ENCODE measurements at regions not wholly inside any gene's neighbourhood (a gene's known extent, or its start where the extent isn't known, plus 50 kb on each side); places are given as distances from the start of the nearest gene placed in this dataset.
"Not testable (repeated sequence)": the region's sequence is repeated elsewhere in the genome, so short reads cannot be mapped to it uniquely, and the experiment has no call there.

- DNase-seq (ENCODE audit: low spot score) (no peak), FAIRE-seq (no peak)
Observed at GRCh38 chr7:94104301-94104700, 100.1 kb upstream of the BET1 start.

DNA sequence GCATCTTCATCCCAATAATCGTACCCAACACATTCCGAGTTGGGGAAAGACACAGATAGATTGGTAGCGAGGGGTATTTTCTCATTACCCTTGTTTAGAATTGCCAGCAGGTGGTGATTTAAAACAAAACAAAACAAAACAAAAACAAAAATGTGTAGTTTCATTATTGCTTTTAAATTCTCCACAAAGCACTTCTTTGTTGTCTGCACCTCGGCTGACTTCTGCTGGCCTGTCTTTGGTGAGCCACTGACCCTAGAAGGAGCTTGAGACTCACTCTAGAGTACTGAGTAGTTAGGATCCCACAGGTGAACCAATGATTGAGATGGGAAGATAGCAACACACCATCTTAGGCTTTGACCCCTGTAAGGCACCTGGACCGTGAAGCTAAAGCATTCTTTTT is 105.4 kb upstream of the BET1 start:
- FAIRE-seq (no peak), DNase-seq (ENCODE audit: low spot score) (no peak)

DNA sequence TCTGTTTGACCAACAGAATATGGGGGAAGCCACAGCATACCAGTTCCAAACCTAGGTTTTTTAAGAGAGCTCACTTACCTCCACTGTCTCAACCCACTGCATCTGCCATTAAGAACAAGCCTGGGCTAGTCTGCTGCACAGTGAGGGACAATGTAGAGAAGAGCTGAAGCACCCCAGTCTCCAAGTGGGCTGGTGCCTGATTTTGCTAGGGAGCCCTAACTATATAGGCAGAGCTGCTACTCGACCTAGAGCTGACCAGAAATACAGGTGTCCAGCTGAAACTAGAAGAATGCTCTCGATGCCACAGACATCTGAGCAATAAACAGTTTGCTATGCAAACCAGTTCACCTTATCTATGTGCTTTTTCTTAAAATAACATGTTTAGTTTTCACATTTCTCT is 106.9 kb upstream of the BET1 start:
- DNase-seq (ENCODE audit: low spot score): no peak
- FAIRE-seq: no peak

GRCh38 chr7:94115316-94115715 is 111.2 kb upstream of the BET1 start:
- FAIRE-seq: no peak
- DNase-seq (ENCODE audit: low spot score): no peak

GRCh38 chr7:94123136-94123535 is 119.0 kb upstream of the BET1 start:
- FAIRE-seq (no peak), DNase-seq (ENCODE audit: low spot score) (no peak)

DNA sequence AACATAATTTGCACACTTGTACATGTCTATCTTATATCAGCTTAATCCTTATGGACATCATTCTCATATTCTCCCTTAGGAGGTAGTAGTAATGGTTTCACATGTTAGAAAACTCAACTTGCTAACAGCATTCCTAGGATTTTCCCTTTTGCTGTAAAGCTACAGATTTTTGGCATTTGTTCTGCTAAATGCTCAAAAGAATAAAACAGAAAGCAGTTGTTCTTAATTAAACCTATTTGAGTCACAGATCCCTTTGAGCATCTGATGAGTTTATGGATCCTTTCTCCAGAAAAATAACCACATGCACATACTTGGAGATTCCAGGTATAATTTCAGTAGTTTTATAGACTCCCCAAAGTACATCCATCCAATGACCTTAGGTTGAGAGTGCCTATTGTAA is 122.9 kb upstream of the BET1 start:
- no peak for DNase-seq (ENCODE audit: low spot score)
- FAIRE-seq: no peak

GRCh38 chr7:94128072-94128471 is 123.9 kb upstream of the BET1 start:
- FAIRE-seq (no peak), DNase-seq (ENCODE audit: low spot score) (no peak)

- peak; percentile 55 for DNase-seq (ENCODE audit: low spot score)
- peak; percentile 25 for FAIRE-seq
Observed at GRCh38 chr7:94129443-94130140, 125.4 kb upstream of the BET1 start.

DNA sequence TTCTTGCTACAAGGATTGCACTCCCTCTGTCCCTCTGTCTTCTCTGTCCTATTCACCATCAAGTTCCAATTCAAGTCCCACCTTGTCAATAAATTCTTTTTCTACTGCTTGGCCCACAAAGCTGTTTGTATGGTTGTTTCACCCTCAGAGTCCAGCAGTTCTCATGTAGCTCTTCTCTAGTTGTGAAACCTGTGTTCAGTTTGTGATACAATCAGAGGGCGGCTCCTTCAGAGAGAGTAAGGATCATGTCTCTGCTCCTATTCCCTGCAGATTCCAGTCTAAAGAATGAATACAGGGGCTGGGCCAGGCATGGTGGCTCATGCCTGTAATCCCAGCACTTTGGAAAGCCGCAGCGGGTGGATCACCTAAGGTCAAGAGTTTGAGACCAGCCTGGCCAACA is 126.6 kb upstream of the BET1 start:
- FAIRE-seq: no peak

DNA sequence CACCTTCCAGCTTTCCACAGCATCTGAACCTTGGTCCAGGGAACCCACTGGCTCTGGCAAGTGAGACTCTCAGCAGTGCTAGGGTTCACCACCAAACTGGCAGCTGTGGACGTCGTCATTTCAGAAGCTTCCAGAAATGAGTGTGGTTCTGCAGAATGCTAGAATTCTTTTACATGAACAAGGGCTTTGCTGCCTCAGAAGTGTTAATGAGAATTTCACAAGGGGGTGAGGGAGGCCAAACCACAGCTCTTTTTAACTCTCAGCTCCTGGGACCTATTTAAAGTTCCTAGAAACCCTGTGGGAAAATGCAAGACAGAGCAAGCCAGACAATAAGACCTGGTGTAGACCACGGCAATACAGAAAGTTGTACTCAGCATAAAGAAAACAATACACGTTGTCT is 129.3 kb upstream of the BET1 start:
- DNase-seq (ENCODE audit: low spot score): no peak
- FAIRE-seq: no peak

More for the DNA sequence above, 126.6 kb upstream of the BET1 start:
- DNase-seq (ENCODE audit: low spot score): no peak

DNA sequence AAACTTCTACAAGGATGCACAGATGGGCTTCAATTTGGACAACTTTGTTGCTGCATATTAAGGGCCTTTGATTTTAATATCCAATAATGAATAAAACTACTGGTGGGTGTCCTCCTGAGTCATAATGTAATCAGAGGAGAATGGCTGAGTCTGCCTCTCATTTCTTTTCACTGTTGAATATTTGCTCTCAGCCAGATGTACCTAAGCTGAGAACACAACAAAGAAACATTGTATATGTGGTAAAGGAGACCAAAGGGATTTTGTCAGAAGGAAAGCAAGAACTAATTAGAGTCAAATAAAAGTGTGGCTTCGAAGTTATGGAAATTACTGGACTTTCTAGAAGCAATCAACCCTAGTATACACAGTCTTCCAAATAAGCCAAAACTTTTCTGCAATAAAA is 131.0 kb upstream of the BET1 start:
- FAIRE-seq: no peak
- no peak for DNase-seq (ENCODE audit: low spot score)

GRCh38 chr7:94142281-94142680 is 138.1 kb upstream of the BET1 start:
- DNase-seq (ENCODE audit: low spot score): no peak
- no peak for FAIRE-seq

DNA sequence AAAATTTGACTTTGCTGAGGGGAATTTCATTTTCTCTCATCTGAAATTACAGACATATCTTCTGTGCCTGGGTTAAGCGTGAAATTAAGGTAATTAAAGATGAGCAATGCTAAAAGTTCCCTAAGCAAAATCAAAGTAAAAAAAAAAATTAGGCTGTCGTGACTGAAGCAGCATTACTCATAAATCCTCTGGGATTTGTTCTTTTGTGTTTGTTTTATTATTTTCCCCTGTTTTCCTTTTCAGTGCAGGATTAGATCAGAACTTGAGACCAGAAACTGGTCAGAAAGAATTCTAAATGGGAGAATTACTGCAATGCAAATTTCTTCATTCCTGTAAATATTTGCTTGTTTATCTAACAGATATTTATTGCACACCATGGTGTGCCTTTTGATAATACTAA is 141.4 kb upstream of the BET1 start:
- no peak for FAIRE-seq
- no peak for DNase-seq (ENCODE audit: low spot score)

DNA sequence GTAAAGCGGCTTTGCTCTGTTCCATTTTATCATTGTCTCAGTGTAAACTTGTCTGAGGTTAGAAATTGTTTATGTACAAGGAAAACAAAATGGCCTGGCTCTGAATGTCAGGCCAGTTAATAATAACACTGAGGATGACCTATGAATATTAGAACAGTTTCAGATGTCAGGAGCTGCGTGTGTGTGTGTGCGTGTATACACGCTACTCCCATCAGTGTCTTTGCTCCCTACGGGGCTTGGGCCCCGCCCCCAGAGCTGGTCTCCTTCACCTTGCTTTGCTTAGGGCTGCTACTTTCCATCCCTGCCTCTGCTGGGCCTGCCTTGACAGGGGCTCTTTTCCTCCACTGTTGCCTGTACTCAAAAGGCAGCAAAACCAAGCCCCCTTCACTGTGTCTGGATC is 142.3 kb upstream of the BET1 start:
- FAIRE-seq (no peak), DNase-seq (ENCODE audit: low spot score) (no peak)

- no peak for DNase-seq (ENCODE audit: low spot score)
- no peak for FAIRE-seq
Observed at GRCh38 chr7:94149789-94150545, 145.8 kb upstream of the BET1 start.

GRCh38 chr7:94154182-94154581 is 150.0 kb upstream of the BET1 start:
- FAIRE-seq: peak; percentile 85

DNA sequence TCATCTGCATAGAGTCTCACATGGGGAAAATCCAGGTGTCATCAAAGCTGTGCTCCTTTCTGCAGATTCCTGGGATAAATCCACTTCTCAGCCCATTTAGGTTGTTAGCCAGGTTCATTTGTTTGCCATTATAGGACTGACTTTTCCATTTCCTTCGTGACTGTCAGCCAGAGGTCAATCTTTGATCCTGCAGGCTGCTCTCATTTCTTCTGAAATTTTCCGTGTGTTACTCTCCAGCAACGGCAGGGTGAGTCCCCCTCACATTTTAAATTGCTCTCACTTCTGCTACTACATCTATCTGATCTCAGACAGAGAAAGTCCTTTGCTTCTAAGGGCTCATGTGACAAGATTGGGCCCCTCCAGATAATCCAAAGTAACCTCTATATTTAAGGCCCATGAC is 150.7 kb upstream of the BET1 start:
- FAIRE-seq: no peak
- no peak for DNase-seq (ENCODE audit: low spot score)

More at GRCh38 chr7:94154182-94154581, 150.0 kb upstream of the BET1 start:
- DNase-seq (ENCODE audit: low spot score): no peak

DNA sequence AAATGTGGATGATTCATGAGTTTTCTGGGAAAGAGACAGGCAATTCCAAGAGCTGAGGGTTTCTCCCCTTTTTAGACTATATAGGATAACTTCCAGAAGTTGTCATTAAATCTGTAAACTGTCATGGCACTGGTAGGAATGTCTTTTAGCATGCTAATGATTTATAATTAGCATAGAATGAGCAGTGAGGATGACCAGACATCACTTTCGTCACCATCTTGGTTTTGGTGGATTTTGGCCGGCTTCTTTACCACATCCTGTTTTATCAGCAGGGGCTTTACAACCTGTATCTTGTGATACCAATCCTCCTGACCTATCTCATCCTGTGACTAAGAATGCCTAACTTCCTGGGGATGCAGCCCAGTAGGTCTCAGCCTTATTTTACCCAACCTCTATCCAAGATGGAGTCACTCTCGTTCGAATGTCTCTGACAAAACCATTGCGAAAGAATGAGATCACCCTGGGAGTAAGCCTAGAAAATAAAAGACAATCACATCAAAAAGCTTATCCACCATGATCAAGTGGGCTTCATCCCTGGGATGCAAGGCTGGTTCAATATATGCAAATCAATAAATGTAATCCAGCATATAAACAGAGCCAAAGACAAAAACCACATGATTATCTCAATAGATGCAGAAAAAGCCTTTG is 153.6 kb upstream of the BET1 start:
- peak; percentile 51 for DNase-seq (ENCODE audit: low spot score)
- not testable (repeated sequence) for FAIRE-seq

- FAIRE-seq (no peak), DNase-seq (ENCODE audit: low spot score) (no peak)
Observed at GRCh38 chr7:94160719-94161435, 156.7 kb upstream of the BET1 start.

DNA sequence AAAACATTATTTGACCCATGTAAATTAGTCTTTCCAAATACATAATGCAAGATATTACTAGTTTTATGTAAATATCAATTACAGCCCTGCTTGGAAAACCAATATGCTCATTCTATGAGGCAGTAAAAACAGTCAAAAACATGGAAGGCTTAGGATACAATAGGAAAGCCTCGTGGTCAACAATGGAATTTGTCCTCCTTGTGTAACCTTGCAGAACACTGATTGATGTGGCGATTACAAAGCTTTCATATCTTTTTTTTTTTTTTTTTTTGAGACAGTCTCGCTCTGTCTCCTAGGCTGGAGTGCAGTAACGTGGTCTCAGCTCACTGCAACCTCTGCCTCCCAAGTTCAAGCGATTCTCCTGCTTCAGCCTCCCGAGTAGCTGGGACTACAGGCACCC is 157.3 kb upstream of the BET1 start:
- no peak for FAIRE-seq
- DNase-seq (ENCODE audit: low spot score): no peak

DNA sequence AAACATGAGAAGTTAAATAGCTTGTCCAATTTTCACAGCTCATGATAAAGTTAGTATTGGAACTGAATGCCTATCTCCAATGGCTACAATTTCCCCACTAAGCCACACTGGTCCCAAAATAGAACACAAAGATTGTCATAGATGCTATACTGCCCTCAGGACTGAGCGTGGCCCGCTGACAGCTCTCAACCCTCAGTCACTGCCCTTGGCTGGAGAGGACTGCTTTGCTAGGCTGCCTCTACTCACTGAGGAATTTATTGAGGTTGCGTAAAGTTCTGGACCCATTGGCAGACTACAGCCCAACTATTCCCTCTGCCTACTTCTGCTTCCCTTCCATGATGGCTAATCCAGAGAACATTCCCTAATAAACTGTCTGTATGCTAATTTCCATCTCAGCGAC is 165.5 kb upstream of the BET1 start:
- DNase-seq (ENCODE audit: low spot score): no peak
- no peak for FAIRE-seq

GRCh38 chr7:94170836-94171235 is 166.7 kb upstream of the BET1 start:
- peak; percentile 21 for FAIRE-seq

More at GRCh38 chr7:94170836-94171235, 166.7 kb upstream of the BET1 start:
- no peak for DNase-seq (ENCODE audit: low spot score)

Measured in RCC 7860 (cell line).